Hepatocyte (in vitro differentiated cells): ENCODE measurements at regions not wholly inside any gene's neighbourhood (a gene's known extent, or its start where the extent isn't known, plus 50 kb on each side); places are given as distances from the start of the nearest gene placed in this dataset.

Experiments
- EZH2 ChIP-seq: fragments of 200-600 bp; sonication (generic); IDR thresholded peaks from 2 replicates; pipeline ENCODE4 v1.6.1; 2016; ENCODE audit warnings: antibody characterized with exemption, mild to moderate bottlenecking, borderline replicate concordance
- EZH2phosphoT487 ChIP-seq: fragments of 200-600 bp; sonication (generic); IDR thresholded peaks from one replicate; pipeline ENCODE4 v1.6.1; 2018; ENCODE audit warnings: antibody characterized with exemption, mild to moderate bottlenecking, low read depth, moderate library complexity; ENCODE audit not compliant: unreplicated experiment, severe bottlenecking
- TF ChIP-seq, protein P1 (sequence below): fragments of 200-600 bp; sonication (generic); IDR thresholded peaks from 2 replicates; pipeline ENCODE4 v1.5.1; 2016; ENCODE audit warnings: antibody characterized with exemption, mild to moderate bottlenecking; ENCODE audit not compliant: poor library complexity

DNA sequence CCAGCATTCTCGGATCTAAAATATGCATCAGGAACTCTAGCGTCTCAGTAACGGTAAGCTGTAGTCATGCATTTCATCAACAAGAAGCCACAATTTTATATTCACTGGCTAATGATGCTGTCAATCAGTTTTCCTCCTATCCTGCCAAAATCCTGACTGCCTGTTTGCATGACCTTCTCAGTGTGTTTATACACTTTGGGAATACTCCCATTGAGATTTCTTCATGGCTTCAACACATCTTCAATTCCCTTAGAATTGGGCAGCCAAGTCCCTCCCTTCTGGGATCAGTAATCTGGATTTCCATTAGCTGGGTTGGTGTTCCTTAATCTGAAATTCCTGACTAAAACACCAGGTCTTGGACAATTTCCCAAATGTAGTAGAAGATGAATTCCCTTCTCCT, 348.9 kb upstream of the DYNLRB2 start:
- TF ChIP-seq, protein P1, sequence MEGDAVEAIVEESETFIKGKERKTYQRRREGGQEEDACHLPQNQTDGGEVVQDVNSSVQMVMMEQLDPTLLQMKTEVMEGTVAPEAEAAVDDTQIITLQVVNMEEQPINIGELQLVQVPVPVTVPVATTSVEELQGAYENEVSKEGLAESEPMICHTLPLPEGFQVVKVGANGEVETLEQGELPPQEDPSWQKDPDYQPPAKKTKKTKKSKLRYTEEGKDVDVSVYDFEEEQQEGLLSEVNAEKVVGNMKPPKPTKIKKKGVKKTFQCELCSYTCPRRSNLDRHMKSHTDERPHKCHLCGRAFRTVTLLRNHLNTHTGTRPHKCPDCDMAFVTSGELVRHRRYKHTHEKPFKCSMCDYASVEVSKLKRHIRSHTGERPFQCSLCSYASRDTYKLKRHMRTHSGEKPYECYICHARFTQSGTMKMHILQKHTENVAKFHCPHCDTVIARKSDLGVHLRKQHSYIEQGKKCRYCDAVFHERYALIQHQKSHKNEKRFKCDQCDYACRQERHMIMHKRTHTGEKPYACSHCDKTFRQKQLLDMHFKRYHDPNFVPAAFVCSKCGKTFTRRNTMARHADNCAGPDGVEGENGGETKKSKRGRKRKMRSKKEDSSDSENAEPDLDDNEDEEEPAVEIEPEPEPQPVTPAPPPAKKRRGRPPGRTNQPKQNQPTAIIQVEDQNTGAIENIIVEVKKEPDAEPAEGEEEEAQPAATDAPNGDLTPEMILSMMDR = no peak
- TF ChIP-seq EZH2 = no peak
- TF ChIP-seq EZH2phosphoT487 = no peak
